ENCODE measurements at regions not wholly inside any gene's neighbourhood (a gene's known extent, or its start where the extent isn't known, plus 50 kb on each side); places are given as distances from the start of the nearest gene placed in this dataset.

DNA sequence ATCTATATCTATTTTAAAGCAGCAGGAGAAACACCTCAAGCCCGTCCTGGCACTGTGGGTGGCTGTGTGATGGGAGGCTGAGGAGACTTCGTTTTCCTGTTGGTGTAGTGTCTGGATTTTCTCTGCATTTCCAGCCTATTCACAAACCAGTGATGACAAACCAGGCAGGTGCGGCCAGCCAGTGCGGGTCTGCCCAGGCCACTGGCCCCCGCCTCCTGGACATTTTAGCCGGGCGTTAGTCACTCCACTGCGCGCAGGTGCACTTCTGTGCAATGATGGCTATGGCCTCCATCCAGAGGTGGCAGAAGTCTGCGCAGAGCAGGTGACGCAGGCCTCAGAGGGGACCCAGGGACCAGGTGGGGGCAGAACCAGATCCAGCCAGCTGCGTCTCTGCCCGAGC is 64.9 kb upstream of the PITRM1 start:
- no peak for DNase-seq (ENCODE audit: low read depth)

DNA sequence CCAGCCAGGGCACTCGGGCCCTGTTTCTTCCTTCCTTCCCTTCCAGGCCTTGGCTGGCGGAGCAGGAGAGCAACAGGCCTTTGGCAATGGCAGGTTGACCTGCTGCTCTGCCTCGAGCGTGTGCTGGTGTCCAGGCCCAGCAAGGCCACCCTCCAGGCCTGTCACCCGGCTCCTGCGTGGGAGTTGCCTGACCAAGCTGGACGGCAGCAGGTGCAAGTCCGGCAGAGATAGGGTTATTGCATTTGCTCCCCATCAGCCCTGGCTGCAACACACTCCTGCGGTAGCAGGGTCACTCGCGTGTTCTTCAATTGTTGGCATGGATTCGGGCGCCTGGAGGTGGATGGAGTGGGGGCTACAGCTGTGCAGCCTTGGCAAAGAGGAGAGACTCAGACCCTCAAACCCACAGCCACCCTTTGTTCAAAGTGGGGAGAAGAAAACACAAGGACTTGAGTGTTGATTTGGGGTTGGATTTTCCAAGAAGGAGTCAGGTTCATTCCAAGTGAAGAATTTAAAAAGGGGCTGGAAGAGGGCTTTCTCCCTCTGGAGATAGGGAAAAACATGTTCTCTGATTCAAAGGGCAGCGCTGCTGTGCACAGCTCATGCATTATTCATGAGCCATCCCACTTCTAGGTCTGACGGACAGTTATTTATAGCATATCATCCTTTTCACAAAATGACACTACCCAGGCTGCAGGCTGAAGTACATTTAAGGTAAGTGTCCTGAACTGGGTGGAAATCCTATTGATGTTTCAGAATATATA is 64.2 kb upstream of the PITRM1 start:
- no peak for DNase-seq (ENCODE audit: low read depth)

DNA sequence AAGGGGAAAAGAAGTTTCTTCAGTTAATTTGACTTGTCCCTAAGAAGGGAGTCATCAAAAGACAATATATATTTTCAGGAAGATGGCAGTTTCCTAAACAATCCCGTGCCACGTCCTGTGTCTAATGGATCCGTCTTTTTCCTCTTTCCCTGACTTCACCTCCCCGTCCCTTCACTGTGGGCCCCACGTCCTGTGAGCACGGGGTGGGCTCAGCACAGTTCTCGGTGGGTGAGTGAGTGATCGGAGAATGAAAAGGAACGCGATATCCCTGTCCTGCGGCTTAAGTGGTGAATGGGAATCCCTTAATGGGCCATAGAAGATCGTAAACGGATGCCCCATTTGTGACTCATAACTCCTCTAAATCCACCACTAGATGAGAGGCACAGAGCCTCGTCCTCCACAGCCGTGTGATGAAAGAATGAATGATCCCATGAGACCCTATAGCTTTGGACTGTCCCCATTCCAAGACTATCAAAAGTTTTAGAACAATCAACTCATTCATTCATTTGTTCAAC is 63.5 kb upstream of the PITRM1 start:
- DNase-seq (ENCODE audit: low read depth): no peak

DNA sequence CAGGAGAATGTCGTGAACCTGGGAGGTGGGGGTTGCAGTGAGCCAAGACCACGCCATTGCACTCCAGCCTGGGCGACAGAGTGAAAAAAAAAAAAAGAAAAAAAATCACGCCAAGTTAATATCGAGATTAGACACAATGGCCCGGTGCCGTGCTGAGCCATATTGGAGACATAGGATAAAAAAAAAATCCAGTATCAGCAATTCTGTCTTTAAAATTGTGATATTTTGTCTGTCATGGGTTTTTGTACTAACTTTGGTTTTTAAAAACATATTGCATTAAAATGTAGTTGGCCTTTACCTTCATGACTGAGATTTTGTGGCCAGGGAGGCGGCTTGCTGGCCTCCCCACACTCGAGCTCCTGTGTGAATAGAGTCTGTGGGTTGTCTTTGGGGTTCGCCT is 62.8 kb upstream of the PITRM1 start:
- no peak for DNase-seq (ENCODE audit: low read depth)

DNA sequence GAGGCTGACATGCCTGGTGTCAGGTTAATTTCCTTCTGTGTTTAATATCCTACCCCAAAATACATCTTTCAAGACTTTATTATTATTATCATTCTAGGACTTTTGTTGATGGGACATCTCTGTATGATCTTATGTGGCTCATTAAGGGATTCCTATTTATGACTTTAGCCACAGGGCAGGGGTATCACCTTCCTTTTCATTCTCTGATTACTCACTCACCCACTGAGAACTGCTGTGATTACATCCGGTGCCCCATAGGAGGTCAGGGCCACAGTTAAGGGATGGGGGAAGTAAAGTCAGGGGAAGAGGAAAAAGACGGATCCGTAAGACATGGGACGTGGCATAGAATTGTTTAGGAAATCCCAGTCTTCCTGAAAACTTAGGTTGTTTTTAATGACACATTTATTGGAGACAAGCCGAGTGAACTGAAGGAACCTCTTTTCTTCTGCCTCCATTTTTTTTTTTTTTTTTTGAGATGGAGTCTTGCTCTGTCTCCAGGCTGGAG is 61.0 kb upstream of the PITRM1 start:
- no peak for DNase-seq (ENCODE audit: low read depth)

DNA sequence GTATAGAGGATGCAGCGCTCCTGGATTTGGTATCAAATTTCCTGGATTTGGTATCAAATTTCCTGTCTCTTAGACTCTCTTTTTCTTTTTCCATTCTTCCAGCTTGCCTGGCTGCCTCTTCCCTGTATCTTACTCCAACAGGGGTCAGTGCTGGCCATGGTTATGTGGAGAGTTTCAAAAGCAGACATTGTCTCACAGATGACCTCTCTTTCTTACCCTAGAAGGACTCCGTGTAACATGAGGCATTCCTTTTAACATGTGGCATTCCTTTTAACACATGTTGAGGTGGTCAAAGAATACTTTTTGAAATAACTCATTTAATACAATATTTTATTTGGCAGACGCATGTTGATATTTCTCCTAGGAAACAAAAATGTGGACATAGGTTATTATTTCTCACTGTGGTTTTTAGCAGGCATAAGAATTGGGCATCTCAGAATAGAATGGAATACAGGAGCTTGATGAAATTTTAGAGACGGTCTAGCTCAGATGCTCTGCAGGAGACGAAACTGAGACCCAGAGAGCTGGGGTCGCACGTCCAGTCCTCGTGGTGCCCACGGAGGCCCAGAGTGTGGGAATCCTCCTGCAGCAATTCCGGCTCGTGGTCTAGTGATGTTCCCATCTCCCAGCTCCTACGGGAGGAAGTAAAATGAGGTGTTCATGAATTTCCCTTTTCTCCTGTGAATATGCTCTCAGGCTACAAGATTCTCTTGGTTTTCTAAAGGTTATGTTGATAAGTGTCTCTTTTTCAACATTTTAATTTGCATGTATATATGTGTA is 59.6 kb upstream of the PITRM1 start:
- DNase-seq (ENCODE audit: low read depth): no peak

DNA sequence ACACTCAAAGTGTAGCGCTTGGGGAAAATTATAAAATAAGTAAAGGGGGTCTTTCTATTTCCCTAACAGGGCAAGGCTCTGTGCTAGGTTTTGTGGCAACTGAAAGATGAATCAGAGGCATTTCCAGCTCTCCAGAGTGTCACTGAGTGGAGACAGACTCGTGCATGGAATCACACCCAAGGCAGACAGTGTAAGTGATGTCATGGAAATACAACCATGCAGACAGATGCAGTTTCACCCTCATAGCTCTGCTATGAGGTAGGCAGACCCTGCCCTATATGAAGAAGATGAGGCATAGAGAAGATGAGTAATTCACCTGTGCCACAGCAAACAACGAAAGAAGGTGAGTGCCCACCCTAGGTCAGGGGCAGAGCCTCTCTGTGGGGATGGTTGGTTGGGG is 57.2 kb upstream of the PITRM1 start:
- DNase-seq (ENCODE audit: low read depth): no peak

DNA sequence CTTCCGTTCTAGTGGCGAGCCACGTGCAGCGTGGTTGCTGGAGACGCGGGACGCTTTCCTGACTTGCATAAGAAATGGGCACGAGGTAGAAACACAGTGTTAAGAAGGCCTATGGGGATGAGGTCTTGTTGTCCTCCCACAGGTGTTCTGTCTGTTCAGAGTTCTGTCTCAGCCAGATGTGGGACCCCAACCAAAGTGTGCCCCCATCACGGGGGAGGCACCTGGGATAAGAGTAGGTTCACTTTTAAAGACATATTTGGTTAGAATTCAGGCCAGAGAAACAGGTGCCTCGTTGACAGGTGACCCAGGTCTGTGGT is 56.0 kb upstream of the PITRM1 start:
- DNase-seq (ENCODE audit: low read depth): no peak

DNA sequence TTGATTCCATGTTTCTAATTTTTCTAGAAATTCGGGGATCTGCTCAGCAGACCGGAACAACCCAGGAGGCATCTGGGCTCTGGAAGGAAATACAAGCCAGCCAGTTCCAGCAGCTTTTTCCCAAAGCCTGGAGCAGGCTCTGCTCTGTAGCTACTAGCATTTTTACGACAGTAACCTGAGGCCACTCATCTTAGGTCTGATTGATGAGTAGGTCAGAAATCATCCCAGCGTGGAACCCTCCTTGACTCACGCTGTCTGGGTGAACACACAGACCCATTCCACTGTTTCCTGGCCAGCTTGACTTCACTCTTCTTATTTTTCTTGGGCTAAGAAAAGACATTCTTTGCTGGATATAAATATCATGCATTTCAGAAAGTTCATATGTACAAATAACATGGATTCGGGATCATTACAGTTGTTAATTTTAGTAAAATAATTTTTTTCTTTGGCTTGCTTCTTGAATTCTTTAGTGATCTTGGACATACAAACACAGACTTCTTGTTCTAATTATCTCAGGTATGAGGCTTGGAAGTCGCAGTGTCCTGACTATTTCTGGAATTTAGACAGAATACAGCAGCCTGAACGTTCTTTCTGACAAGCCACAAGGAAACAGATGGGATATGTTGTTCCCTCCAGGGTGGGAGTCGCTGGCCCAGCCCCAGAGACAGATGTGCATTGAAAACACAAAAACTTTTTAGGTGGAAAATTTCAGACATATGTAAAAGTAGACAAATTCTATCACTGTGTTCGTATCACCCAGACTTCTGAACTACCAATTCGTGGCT is 54.6 kb upstream of the PITRM1 start:
- DNase-seq (ENCODE audit: low read depth): no peak

DNA sequence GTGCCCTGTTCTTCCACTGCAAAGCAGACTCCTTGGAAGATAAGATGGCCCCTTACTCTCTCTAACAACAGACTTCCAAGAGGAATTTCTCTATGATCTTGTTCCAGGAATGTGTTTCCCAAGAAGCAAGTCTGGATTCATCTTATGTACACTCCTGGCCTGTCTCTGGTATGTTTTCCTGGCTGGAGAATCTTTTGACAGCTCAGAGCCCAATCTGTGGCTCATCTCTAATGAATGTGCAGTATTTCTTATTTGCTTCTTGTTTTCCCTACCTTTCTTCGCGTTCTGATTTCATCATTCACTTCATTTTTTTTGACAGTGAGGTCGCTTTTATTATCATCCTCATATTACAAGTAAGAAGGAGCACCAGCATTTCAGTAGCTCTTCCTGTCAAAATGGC is 53.0 kb upstream of the PITRM1 start:
- DNase-seq (ENCODE audit: low read depth): no peak

DNA sequence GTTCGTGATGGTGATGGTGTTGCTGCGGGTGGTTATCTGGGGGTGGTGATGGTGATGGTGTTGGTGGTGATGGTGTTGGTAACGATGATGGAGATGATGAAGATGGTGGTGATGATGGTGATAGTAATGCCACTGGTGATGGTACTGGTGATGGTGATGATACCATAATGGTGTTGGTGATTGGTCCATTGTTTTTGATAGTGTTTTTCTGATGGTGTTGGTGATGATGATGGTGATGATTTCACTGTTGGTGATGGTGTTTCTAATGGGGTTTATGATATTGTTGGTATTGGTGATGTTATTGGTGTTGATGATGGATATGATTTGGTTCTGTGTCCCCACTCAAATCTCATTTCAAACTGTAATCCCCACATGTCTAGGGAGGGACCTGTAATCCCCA is 51.7 kb upstream of the PITRM1 start:
- no peak for DNase-seq (ENCODE audit: low read depth)

DNA sequence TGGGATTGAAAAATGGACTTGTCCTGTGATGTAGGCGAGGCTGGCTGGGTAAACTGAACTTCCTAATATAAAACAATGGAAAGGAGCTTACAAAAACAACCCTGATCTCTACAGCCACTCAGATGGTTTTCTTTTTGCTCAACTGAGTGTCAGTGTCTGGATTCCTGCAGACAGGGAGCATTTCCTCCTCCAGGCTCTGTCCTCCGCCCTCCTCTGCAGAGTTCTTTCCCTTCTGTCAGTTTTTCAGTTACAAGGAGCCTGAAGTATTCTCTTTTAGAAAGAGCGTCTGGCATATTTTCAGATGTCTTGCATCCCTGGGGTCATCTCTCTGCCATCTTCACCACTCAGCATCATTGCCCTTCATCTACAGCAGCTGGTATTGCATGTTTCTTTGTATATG is 50.0 kb upstream of the PITRM1 start:
- DNase-seq (ENCODE audit: low read depth): no peak

Measured in activated T-helper 1 cell treated with Interleukin-2 at 50 U/mL for 16 hours (primary cell).